GM21619 (cell line): ENCODE measurements at regions not wholly inside any gene's neighbourhood (a gene's known extent, or its start where the extent isn't known, plus 50 kb on each side); places are given as distances from the start of the nearest gene placed in this dataset.
"Not testable (repeated sequence)": the region's sequence is repeated elsewhere in the genome, so short reads cannot be mapped to it uniquely, and the experiment has no call there.

Experiments used
- ATAC-seq: cut with Tn5 transposase; IDR thresholded peaks from one replicate; pipeline ENCODE4 v1.9.1; 2021; ENCODE audit not compliant: unreplicated experiment

DNA sequence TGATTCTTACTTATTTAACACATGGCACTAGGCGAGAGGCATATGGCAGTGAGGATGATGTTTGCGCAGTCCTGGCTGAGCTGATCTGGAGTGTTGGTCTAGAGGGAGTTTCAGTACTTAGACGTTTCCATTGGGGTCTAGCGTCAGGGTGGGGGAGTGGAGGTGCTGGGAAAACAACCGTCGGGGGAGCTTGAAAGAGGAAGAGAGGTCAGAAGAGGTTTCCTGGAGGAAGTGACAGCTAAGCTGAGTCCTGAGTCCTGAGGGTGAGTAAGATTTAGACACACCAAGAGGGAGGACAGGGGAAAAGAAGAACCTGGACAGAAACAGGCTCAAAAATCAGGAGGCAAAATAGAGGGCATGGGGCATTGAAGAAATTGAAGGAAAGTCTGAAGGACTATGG, 81.4 kb downstream of the ALOX5AP start:
- ATAC-seq: no peak

DNA sequence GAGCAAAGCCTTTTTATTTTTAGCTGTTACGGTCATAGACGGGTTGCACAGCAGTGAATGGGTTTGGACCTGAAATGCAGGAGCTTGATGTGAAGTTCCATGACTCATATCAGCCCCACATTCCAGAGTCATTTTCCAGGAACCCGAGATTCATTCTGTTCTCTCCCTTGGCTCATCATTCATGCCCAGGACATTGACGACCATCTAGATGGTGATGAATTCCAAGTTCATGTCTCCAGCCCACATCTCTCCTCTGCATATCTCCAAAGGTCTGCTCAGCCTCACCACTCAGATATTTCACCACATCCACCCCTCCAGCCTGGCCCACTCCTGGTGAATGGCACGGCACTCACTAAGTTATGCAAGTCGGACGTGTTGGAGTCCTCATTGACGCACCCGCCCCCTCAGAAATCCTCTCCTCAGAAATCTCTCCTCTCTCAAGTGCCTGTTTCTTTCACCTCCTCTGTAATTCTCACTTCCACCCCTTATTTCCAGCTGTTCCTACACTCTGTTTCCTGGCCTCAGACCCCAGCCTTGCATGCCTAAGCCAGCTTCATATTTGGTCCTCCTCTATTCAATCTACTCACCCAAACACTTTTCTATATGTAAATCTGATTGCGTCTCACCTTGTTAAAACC, 83.1 kb downstream of the ALOX5AP start:
- ATAC-seq: no peak

- ATAC-seq: no peak
Observed at GRCh38 chr13:30819136-30819888, 84.0 kb downstream of the ALOX5AP start.

DNA sequence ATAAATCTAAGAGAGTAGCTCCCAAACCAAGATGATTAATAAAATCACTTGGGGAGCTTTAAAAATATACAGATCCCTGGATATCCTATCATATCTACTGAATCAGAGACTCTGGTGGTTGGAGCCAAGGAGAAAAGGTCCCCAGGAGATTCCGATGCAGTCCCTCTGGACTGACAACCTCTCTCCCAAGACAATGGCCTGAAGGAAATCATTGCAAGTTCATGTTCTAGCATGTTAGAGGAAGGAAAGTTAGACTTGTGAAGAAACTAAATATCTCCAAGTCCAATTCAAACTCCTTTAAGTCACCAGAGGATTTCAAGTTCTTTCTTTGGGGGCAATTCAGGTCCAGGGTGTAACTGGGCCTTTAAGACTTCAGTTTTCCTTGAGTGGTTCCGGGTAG, 84.7 kb upstream of the MEDAG start:
- ATAC-seq: no peak

GRCh38 chr13:30824651-30825050, 81.4 kb upstream of the MEDAG start:
- no peak for ATAC-seq

DNA sequence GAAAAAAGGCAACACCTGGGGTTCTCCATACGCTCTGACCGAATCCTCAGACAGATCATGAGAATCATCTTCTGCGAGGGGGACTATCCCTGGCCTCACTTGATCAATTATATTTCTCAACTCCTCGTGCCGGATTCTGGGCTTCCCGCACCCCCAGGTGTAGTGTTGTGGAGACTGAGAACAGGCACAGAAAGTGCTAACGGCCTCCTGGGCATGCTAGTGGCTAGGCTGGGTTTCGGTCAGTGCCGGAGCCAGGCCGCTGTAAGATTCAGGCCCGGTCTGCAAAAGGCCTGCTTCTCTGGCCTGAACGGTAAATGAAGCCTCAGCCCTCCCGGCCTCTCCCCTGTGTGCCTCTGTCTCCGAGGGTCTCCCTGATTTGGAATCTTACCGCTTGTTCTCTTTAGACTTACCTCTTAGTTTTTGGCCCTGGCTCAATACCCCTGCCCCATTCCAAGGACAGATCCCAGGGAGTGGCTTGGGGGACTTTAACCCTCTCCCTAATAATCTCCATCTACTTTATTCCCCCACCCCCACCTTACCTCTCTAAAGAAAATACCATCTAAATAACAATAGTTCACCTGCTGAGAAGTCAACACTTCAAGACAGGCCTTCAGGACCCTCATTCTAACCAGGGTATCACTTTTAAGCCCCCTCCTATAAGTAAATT, 79.0 kb upstream of the MEDAG start:
- ATAC-seq: no peak

- no peak for ATAC-seq
Observed at GRCh38 chr13:30827578-30827925, 78.5 kb upstream of the MEDAG start.

DNA sequence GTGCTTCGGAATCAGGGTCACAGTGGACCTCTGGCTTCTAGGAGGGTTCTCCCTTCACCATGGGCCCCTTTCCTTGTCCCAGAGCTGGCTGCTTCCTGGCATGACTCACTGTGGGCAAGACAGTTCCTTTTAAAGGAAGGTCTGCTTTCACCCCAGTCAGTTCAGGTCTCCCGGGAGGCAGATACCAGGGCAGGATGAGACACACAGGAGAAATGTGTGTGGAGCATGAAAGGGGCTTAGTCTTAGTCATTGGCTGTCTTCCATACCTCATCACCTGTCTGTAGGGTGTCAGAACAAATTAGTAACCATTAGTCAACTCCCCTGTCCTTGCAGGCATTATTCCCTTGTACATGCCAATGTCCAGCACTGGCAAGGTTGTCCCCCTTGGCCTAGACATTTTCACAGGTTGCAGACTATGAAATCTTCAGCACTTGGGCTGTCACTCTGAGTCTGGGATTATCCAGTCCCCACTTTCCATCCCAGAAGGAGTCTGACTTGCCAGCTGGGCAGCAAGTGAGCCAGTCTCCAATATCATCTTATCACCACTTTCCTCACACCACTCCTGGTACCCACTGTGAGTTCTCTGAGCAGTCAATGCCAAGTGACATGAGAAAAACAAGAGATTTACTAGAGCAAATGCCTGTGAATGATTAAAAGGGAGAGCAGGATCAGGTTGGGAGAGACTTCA, 76.8 kb upstream of the MEDAG start:
- no peak for ATAC-seq

- no peak for ATAC-seq
Observed at GRCh38 chr13:30829833-30830637, 76.0 kb upstream of the MEDAG start.

- no peak for ATAC-seq
Observed at GRCh38 chr13:30830638-30830965, 75.5 kb upstream of the MEDAG start.

- no peak for ATAC-seq
Observed at GRCh38 chr13:30831515-30831914, 74.6 kb upstream of the MEDAG start.

DNA sequence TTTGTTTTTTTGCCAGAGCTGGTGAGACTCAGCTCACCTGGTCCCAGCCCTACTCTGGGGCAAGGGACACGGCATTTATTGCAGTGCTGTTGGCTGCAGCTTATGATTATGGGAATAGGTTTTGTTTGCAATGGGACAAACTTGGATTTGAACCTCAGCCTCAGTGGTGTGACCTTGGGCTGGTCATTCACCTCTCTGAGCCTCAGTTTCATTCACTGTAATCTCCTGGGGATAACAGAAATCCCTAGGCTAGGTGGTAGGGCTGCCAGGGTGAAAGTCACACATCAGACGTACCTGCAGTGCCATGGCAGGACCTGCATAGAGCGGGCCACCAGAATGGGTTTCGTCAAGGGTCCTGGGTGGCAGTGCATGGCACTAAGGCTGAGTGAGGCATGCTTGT, 73.7 kb upstream of the MEDAG start:
- no peak for ATAC-seq

DNA sequence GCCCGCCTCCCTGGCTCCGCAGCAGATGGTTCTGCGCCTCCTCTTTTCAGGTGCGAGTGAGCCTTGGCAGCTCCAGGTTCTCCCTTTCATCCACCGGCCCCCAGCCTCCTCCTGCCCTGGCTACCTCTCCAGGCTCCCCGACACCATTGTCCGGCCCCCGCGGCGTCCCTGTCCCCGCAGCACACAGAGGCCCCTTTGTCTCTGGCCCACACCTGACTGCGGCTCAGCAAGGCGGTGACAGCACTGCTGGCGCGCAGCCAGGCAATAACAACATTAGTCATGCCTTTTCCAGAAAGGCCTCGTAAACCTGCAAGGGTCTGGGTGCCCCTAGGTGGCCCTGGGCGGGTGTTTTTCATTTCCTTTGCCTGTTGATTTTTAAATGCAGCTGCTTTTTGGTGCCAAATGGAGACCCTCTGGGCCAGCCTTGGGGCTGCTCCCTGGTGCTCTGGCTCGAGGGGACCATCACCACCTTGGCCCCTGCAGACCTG, 73.2 kb upstream of the MEDAG start:
- no peak for ATAC-seq

GRCh38 chr13:30835442-30835841, 70.6 kb upstream of the MEDAG start:
- no peak for ATAC-seq

DNA sequence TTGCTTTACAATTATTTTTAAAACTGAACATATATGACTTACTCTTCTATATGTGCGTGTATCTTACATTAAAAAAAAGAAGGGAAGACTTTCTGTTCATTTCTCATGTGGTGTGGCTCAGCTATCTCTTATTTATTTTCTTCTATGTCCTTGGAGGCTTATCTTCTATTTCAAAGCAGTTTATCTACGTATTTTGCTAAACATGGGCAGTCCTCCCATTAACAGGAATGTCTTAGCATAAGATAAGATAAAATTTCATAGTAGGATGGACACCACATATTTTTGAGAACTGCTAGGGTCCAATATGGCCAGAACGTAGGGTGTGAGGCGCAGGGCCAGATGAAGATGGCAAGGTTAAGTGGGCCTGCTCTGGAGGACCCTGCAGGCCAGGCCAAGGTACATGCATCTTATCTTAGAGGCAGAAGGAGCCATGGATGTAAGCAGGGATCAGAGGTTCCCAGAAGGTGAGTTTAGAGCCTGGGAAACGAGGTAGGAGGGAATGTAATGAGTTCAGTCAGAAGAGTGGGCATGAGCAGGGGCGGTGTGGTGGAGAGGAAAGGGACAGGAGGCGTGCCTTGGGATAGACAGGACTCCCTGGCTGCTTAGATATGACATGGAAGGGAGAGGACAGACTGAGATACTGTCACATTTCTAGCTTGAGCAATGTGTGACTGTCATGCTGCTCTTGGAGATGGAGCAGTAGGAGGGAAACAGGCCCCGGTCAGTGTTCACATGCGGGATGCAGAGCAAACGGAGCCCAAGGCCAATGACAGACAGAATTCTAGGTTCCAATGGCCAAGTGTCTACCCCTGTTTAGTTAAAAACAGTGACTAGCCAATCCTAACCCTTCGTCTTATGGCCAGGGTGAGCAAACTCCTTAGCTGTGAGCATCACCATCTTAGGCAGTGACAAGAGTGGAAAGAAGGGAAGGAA, 68.6 kb upstream of the MEDAG start:
- ATAC-seq: no peak

DNA sequence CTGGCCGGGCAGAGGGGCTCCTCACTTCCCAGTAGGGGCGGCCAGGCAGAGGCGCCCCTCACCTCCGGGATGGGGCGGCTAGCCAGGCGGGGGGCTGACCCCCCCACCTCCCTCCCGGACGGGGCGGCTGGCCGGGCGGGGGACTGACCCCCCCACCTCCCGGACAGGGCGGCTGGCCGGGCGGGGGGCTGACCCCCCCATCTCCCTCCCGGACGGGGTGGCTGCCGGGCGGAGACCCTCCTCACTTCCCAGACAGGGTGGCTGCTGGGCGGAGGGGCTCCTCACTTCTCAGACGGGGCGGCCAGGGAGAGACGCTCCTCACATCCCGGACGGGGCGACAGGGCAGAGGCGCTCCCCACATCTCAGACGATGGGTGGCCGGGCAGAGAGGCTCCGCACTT, 66.4 kb upstream of the MEDAG start:
- ATAC-seq: not testable (repeated sequence)

DNA sequence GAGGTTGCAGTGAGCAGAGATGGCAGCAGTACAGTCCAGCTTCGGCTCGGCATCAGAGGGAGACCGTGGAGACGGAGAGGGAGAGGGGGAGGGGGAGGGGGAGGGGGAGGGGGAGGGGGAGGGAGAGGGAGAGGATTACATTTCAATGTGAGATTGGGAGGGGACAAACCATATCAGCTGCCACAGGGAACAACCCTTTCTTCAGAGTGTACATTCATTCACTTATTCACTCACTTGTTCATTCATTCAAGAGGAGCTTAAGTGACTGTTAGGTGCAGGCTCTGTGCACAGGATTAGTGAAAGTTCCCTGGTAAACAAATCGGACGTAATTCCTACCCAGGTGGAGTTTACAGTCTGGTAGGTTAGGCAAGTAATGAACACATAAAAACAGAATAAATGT, 65.6 kb upstream of the MEDAG start:
- ATAC-seq: no peak

GRCh38 chr13:30841154-30841553, 64.9 kb upstream of the MEDAG start:
- no peak for ATAC-seq

GRCh38 chr13:30843548-30843947, 62.5 kb upstream of the MEDAG start:
- no peak for ATAC-seq
